ENCODE measurements at regions not wholly inside any gene's neighbourhood (a gene's known extent, or its start where the extent isn't known, plus 50 kb on each side); places are given as distances from the start of the nearest gene placed in this dataset.
A peak's percentile ranks its signal among the peaks of the same experiment; 100 is the strongest.
"Not testable (repeated sequence)": the region's sequence is repeated elsewhere in the genome, so short reads cannot be mapped to it uniquely, and the experiment has no call there.

DNA sequence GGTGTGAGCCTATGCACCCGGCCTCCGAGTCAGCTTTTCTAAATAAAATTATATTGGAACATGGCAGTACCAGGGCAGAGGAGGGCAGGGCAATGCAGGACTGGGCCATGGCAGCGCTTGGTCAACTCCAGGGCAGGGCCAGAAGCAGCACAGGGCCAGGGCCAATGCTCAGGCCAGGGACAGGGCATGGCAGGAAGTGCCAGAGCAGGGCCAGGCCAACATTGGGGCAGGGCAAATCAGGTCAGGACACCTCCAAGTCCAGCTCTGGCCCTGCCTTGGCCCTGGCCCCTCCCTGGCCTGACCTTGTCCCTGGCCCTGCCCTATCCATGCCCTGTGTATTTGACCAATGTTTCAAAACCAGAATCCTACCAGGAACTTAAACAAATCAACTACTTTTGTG, 156.1 kb downstream of the LIPI start:
- WGBS, 3 donors = 97 to 98% (median 97%) methylated on average over 3 of the region's 3 CpGs
- Histone ChIP-seq H3K36me3 (no peaks in the 10 kb centered on the region), H3K4me1 (ENCODE audit: insufficient read depth) (peaks cover 2% of the 10 kb centered on the region), H3K27ac (no peak overlapping the region), H3K4me3 (no peak overlapping the region), H3K27me3 (no peaks in the 10 kb centered on the region), H3K9me3 (no peaks in the 10 kb centered on the region)
- intact Hi-C loops (cut with DNase I) = no loop called here
- no peak for DNase-seq
- TF ChIP-seq EP300 (IDR thresholded peaks at IDR 0.05) (no peak), POLR2A (IDR thresholded peaks at IDR 0.05) (no peak)
- TF ChIP-seq, protein P1, sequence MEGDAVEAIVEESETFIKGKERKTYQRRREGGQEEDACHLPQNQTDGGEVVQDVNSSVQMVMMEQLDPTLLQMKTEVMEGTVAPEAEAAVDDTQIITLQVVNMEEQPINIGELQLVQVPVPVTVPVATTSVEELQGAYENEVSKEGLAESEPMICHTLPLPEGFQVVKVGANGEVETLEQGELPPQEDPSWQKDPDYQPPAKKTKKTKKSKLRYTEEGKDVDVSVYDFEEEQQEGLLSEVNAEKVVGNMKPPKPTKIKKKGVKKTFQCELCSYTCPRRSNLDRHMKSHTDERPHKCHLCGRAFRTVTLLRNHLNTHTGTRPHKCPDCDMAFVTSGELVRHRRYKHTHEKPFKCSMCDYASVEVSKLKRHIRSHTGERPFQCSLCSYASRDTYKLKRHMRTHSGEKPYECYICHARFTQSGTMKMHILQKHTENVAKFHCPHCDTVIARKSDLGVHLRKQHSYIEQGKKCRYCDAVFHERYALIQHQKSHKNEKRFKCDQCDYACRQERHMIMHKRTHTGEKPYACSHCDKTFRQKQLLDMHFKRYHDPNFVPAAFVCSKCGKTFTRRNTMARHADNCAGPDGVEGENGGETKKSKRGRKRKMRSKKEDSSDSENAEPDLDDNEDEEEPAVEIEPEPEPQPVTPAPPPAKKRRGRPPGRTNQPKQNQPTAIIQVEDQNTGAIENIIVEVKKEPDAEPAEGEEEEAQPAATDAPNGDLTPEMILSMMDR (IDR thresholded peaks at IDR 0.05) = no peak

DNA sequence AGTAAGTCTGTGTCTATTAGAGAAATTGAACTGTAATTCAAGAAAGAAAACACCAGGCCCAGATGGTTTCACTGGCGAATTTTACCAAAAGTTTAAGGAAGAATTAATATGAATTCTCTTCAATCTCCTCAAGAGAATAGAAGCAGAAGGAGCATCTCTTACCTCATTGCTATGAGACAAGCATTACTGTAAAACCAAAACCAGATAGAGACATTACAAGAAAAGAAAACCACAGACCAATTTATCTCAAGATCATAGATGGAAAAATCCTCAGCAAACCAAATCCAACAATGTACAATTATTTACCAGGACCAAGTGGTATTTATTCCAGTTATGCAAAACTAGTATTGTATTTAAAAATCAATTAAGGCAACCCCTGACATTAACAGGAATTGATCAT, 160.6 kb downstream of the LIPI start:
- Histone ChIP-seq H3K36me3 (no peaks in the 10 kb centered on the region), H3K9me3 (no peaks in the 10 kb centered on the region), H3K27me3 (no peaks in the 10 kb centered on the region), H3K4me1 (ENCODE audit: insufficient read depth) (no peaks in the 10 kb centered on the region), H3K4me3 (no peak overlapping the region), H3K27ac (no peak overlapping the region)
- no peak for DNase-seq
- intact Hi-C loops (cut with DNase I) = no loop called here
- TF ChIP-seq, protein P1 (IDR thresholded peaks at IDR 0.05) = no peak
- no peak for TF ChIP-seq POLR2A (IDR thresholded peaks at IDR 0.05)
- TF ChIP-seq EP300 (IDR thresholded peaks at IDR 0.05) = no peak
- WGBS, 3 donors = 93 to 97% (median 96%) methylated on average over 1 of the region's 1 CpG

GRCh38 chr21:14046401-14046800, 164.4 kb downstream of the LIPI start:
- Histone ChIP-seq H3K4me1 (ENCODE audit: insufficient read depth) (no peaks in the 10 kb centered on the region), H3K27ac (no peak overlapping the region), H3K4me3 (no peak overlapping the region), H3K36me3 (no peaks in the 10 kb centered on the region), H3K9me3 (no peaks in the 10 kb centered on the region), H3K27me3 (no peaks in the 10 kb centered on the region)
- DNase-seq = no peak
- no peak for TF ChIP-seq POLR2A (IDR thresholded peaks at IDR 0.05)
- TF ChIP-seq, protein P1 (IDR thresholded peaks at IDR 0.05) = no peak
- intact Hi-C loops (cut with DNase I) = no loop called here

GRCh38 chr21:14040386-14040785, 170.4 kb downstream of the LIPI start:
- TF ChIP-seq, protein P1 (IDR thresholded peaks at IDR 0.05) = no peak
- TF ChIP-seq POLR2A (IDR thresholded peaks at IDR 0.05) (no peak), EP300 (IDR thresholded peaks at IDR 0.05) (no peak)
- 87 to 93% (median 88%) methylated on average over 2 of the region's 2 CpGs for WGBS, 3 donors
- no peaks in the 10 kb centered on the region for H3K4me1 ChIP-seq (ENCODE audit: insufficient read depth)
- H3K27me3 ChIP-seq = no peaks in the 10 kb centered on the region
- no peak for DNase-seq
- H3K27ac ChIP-seq = no peak overlapping the region
- no peak overlapping the region for H3K4me3 ChIP-seq
- H3K9me3 ChIP-seq = no peaks in the 10 kb centered on the region
- intact Hi-C loops (cut with DNase I) = no loop called here
- H3K36me3 ChIP-seq = no peaks in the 10 kb centered on the region

DNA sequence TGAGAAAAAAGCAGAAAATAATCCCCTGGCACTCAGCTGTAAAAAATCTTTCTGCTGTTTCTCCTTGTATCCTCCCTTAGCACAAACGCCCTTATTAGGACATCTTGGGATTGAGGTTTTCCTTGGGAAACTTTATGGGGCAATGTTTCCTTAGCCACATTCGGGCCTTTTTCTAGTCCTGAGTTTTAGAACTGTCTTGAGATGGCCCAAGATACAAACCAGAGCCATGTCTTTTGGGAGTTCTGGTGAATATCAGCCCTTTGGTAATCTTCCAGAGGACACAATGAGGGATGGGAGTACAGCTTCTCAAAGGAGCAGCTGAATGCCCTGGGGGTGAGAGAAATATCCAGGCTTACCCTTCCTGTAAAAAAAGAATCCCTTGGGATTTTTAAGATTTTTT, 182.1 kb downstream of the LIPI start:
- intact Hi-C loops (cut with DNase I); H3K36me3 ChIP-seq; H3K27ac ChIP-seq; DNase-seq; H3K4me1 ChIP-seq (ENCODE audit: insufficient read depth); H3K27me3 ChIP-seq; H3K4me3 ChIP-seq; H3K9me3 ChIP-seq: not testable (repeated sequence)
- 35 to 41% (median 41%) methylated on average over 2 of the region's 2 CpGs for WGBS, 3 donors

- peak; percentile 86 to 94 (median 89) for DNase-seq
- 0 to 1% (median 0%) methylated on average over 28 to 34 of the region's 37 CpGs for WGBS, 3 donors
- intact Hi-C loops (cut with DNase I) = not testable (repeated sequence)
Measured at GRCh38 chr21:14027235-14027869, 183.4 kb downstream of the LIPI start.

GRCh38 chr21:14020108-14020507, 190.6 kb downstream of the LIPI start:
- H3K36me3 ChIP-seq; H3K27me3 ChIP-seq; H3K9me3 ChIP-seq; DNase-seq; H3K4me3 ChIP-seq; H3K4me1 ChIP-seq (ENCODE audit: insufficient read depth); intact Hi-C loops (cut with DNase I); H3K27ac ChIP-seq: not testable (repeated sequence)
- 43 to 61% (median 58%) methylated on average over 2 of the region's 2 CpGs for WGBS, 3 donors

More at GRCh38 chr21:14027235-14027869, 183.4 kb downstream of the LIPI start:
- H3K27me3 ChIP-seq; H3K4me1 ChIP-seq (ENCODE audit: insufficient read depth); H3K36me3 ChIP-seq; H3K27ac ChIP-seq; H3K9me3 ChIP-seq: not testable (repeated sequence)
- peak overlapping the region; percentile 58 for H3K4me3 ChIP-seq

DNA sequence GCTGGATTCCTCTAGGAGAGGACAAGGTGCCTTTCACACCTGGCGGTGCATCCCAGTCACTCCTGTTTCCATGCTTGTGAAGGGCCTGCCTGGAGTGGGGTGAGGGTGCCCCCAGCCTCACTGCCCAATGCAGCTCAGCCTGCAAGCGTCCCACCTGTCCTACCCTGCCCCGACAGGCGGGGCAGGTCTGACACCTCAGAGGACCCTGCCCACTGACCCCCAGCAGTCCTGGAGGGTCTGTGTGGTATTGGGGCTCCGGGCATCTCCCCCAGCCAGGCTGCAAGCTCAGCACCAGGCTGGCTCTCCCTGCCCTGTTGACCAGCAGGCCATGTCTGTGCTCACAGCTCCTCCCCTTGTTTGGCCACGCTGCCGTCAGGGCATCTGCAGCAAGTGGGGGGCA, 194.9 kb downstream of the LIPI start:
- H3K27ac ChIP-seq; H3K9me3 ChIP-seq; H3K4me3 ChIP-seq; DNase-seq; H3K36me3 ChIP-seq; H3K27me3 ChIP-seq; intact Hi-C loops (cut with DNase I); H3K4me1 ChIP-seq (ENCODE audit: insufficient read depth): not testable (repeated sequence)
- 79 to 87% (median 82%) methylated on average over 2 to 7 of the region's 7 CpGs for WGBS, 3 donors

Data from ovary (tissue), 7 donors.